H1 (cell line): ENCODE measurements at regions not wholly inside any gene's neighbourhood (a gene's known extent, or its start where the extent isn't known, plus 50 kb on each side); places are given as distances from the start of the nearest gene placed in this dataset.

Experiments
- CHD1 ChIP-seq: IDR thresholded peaks from 2 replicates; pipeline ENCODE4 v1.6.1; 2012; ENCODE audit warnings: low read depth, low read length, improper control_type of control experiment
- NRF1 ChIP-seq: IDR thresholded peaks from 2 replicates; pipeline ENCODE4 v1.6.1; 2011; ENCODE audit warnings: mild to moderate bottlenecking, low read depth, low read length, improper control_type of control experiment
- POU5F1 ChIP-seq: IDR thresholded peaks from 2 replicates; pipeline ENCODE4 v1.6.1; 2011; ENCODE audit warnings: low read depth, mild to moderate bottlenecking, low read length, moderate library complexity
- TF ChIP-seq, protein P1 (sequence below): IDR thresholded peaks from 2 replicates; pipeline ENCODE4 v1.6.1; 2012; ENCODE audit warnings: low read length, inconsistent platforms

- TF ChIP-seq POU5F1, result no peak
- no peak for TF ChIP-seq NRF1
- TF ChIP-seq, protein P1, sequence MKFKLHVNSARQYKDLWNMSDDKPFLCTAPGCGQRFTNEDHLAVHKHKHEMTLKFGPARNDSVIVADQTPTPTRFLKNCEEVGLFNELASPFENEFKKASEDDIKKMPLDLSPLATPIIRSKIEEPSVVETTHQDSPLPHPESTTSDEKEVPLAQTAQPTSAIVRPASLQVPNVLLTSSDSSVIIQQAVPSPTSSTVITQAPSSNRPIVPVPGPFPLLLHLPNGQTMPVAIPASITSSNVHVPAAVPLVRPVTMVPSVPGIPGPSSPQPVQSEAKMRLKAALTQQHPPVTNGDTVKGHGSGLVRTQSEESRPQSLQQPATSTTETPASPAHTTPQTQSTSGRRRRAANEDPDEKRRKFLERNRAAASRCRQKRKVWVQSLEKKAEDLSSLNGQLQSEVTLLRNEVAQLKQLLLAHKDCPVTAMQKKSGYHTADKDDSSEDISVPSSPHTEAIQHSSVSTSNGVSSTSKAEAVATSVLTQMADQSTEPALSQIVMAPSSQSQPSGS, result no peak
- TF ChIP-seq CHD1, result no peak
- TF ChIP-seq, all 59 proteins: peak for 0
These were observed 264.5 kb downstream of the RND3 start (continued) for GRCh38 chr2:150222942-150223341.
